ENCODE measurements at regions not wholly inside any gene's neighbourhood (a gene's known extent, or its start where the extent isn't known, plus 50 kb on each side); places are given as distances from the start of the nearest gene placed in this dataset.
A peak's percentile ranks its signal among the peaks of the same experiment; 100 is the strongest.
"Not testable (repeated sequence)": the region's sequence is repeated elsewhere in the genome, so short reads cannot be mapped to it uniquely, and the experiment has no call there.

GRCh38 chr1:149364188-149364981 is 110.5 kb upstream of the NBPF19 start:
- DNase-seq: not testable (repeated sequence)

DNA sequence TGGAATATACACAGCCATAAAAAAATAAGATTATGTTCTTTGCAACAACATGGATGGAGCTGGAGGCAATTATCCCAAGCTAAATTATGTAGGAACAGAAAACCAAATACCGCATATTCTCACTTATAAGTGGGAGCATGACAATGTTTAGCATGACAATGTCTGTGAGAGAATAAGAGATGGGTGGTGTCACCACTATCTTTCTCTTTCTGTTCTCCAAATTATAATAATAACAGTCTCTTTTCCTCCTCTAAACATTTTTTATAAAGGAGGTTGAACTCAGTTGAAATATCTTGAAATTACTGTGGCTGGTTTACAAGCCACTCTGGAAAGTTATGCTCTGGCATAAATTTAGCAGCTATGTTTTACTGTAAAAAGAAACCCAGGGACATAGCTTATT is 108.4 kb upstream of the NBPF19 start:
- DNase-seq: not testable (repeated sequence)

GRCh38 chr1:149367472-149368044 is 107.3 kb upstream of the NBPF19 start:
- DNase-seq: not testable (repeated sequence)

DNA sequence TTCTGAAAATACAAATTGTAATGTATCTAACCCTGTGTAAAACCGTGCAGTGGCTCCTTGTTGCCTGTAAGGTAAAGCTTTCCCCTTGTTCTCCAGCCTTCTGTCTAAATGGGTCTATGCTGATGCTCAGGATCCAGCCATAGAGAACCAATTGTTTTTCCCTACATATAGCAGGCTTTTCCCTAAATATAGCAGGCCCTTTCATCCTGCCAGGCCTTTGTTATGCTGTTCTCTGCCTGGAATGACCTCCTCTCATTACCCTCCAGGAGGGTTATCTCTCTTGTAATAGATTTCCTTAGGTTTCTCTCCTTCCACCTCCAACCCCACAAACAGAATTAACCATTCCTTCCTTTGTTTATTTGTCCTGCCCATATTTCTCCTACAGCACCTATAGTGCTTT is 106.5 kb upstream of the NBPF19 start:
- DNase-seq: not testable (repeated sequence)

DNA sequence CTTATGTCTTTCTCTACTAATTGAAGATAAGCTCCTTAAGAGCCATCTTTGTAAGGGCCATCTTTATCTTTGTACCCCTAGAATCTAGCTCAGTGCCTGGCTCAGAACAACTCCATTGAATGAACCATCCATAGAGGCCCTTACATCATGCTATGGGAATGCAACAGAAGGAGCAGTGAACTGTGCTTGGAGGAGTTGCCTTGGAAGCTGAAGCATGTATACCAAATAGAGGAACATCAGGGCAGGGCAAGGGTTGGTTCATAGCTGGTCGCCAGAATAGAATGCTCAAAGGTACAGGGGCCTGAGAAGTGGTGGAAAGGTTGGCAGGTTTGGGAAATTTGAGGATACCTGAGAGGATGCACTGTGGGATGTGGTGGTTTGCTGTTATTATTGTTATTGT is 105.8 kb upstream of the NBPF19 start:
- not testable (repeated sequence) for DNase-seq

- not testable (repeated sequence) for DNase-seq
Observed at GRCh38 chr1:149371955-149372354, 102.9 kb upstream of the NBPF19 start.

DNA sequence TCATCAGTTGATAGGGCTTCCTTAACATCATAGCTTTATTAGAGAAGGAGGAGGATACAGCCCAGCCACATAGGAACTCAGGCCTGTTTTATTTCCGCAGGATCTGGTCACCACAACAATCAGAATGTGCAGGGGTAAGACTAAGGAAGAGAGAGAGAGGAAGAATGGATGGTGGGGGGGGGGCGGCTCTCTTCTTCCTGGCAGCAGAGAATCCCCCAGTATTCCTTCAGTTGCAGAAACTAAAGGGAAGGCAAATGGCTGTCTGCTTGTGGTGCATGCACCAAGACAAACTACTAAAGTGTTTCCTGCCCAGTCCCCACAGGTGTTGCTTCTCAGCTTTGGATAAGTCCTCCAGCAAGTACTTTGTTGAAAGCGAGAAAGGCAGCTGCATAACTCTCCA is 96.4 kb upstream of the NBPF19 start:
- not testable (repeated sequence) for DNase-seq

- DNase-seq: peak; percentile 65
Observed at GRCh38 chr1:149390173-149390926, 84.5 kb upstream of the NBPF19 start.

GRCh38 chr1:149390931-149391330 is 83.9 kb upstream of the NBPF19 start:
- DNase-seq: not testable (repeated sequence)

GRCh38 chr1:149395802-149396201 is 79.0 kb upstream of the NBPF19 start:
- DNase-seq: not testable (repeated sequence)

GRCh38 chr1:149398527-149398926 is 76.3 kb upstream of the NBPF19 start:
- DNase-seq: not testable (repeated sequence)

GRCh38 chr1:149408404-149408803 is 66.4 kb upstream of the NBPF19 start:
- DNase-seq: not testable (repeated sequence)

- DNase-seq: not testable (repeated sequence)
Observed at GRCh38 chr1:149415373-149415772, 59.5 kb upstream of the NBPF19 start.

DNA sequence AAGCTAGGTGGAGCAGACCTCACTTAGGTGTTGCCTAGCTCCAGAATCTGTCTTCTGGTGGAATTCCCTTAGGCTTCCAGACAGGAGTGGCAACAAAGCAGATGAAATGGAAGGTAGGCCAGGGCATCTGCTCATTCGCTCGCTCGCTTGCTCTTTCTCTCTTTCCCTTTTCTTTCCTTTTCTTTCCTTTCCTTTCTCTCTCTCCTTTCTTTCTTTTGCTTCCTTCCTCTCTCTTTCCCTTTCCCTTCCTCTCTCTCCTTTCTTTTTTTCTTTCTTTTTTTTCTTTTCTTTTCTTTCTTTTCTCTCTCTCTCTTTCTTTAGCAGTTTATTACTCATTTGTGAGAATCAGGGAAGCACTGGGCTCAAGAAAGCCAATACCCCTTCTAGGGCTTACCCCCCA is 56.1 kb upstream of the NBPF19 start:
- not testable (repeated sequence) for DNase-seq

DNA sequence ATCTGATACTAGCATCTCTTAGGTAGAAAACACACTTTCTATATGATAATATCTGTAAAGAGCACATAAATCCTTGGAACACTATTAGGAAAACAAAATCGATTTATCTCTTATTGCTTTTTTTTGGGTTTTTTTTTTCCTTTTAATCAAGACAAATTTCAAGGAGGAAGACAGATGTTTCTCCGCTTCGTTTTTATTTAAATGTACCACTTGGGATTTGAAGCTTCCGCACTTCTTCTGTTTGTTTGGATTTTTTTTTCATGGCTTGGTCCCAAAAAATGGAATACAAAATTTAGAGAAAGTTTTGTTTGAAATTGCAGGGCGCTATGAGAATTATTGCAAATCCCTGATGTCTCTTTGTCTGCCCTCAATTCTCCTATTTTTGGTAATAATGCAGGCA is 51.7 kb upstream of the NBPF19 start:
- not testable (repeated sequence) for DNase-seq
